OCI-LY3 (cell line): ENCODE measurements at regions not wholly inside any gene's neighbourhood (a gene's known extent, or its start where the extent isn't known, plus 50 kb on each side); places are given as distances from the start of the nearest gene placed in this dataset.
"Not testable (repeated sequence)": the region's sequence is repeated elsewhere in the genome, so short reads cannot be mapped to it uniquely, and the experiment has no call there.

Experiments used
- H2AFZ ChIP-seq: fragments of 200-600, 300-600 bp; shearing (Covaris generic); 2 replicates; pipeline ENCODE4 v1.6.0; 2014; ENCODE audit warnings: antibody characterized with exemption, low read depth, low read length
- H3K27ac ChIP-seq: fragments of 200-600, 300-600 bp; sonication (generic); 2 replicates; pipeline ENCODE4 v1.5.1; 2014; ENCODE audit warnings: mild to moderate bottlenecking, low read length, moderate library complexity, mixed read lengths
- H3K27me3 ChIP-seq: fragments of 200-600, 300-600 bp; sonication (generic); 2 replicates; pipeline ENCODE4 v1.6.1; 2014; ENCODE audit warnings: low read depth, low read length, mixed read lengths
- H3K36me3 ChIP-seq: fragments of 200-600, 300-600 bp; sonication (generic); replicated peaks from 2 replicates; pipeline ENCODE3; 2014; ENCODE audit warnings: low read depth, low read length, mixed read lengths
- H3K4me1 ChIP-seq: fragments of 300-600, 200-600 bp; sonication (generic); 2 replicates; pipeline ENCODE4 v1.6.1; 2014; ENCODE audit warnings: low read length, mixed read lengths
- H3K4me2 ChIP-seq: fragments of 200-600, 300-600 bp; sonication (generic); 2 replicates; pipeline ENCODE4 v1.6.1; 2014; ENCODE audit warnings: low read length, mixed read lengths
- H3K4me3 ChIP-seq: fragments of 300-600, 200-600 bp; sonication (generic); 2 replicates; pipeline ENCODE4 v1.5.1; 2014; ENCODE audit warnings: antibody characterized with exemption, mild to moderate bottlenecking, low read length, moderate library complexity
- H3K79me2 ChIP-seq: fragments of 300-600, 200-600 bp; shearing (Covaris generic); 2 replicates; pipeline ENCODE4 v1.6.1; 2014; ENCODE audit warnings: mild to moderate bottlenecking, low read length, mixed read lengths
- H3K9ac ChIP-seq: fragments of 300-600, 200-600 bp; shearing (Covaris generic); 2 replicates; pipeline ENCODE4 v1.6.0; 2014; ENCODE audit warnings: mild to moderate bottlenecking, low read length, moderate library complexity
- H3K9me3 ChIP-seq: fragments of 200-600, 300-600 bp; shearing (Covaris generic); 2 replicates; pipeline ENCODE4 v1.6.1; 2014; ENCODE audit warnings: low read length, mixed read lengths; ENCODE audit not compliant: insufficient read depth
- H4K20me1 ChIP-seq: fragments of 200-600, 300-600 bp; sonication (generic); 2 replicates; pipeline ENCODE4 v1.6.1; 2016; ENCODE audit warnings: low read length, mixed read lengths; ENCODE audit not compliant: insufficient read depth
- CTCF ChIP-seq: fragments of 200-600, 300-600 bp; sonication (generic); IDR thresholded peaks from 2 replicates; pipeline ENCODE4 v1.5.1; 2014; ENCODE audit warnings: antibody characterized with exemption, low read length, low read depth
- EZH2phosphoT487 ChIP-seq: fragments of 200-600 bp; shearing (Covaris generic); IDR thresholded peaks from 2 replicates; pipeline ENCODE4 v1.6.1; 2018; ENCODE audit warnings: antibody characterized with exemption, mixed run types, low read depth

- Histone ChIP-seq H3K9me3 (no peaks in the 10 kb centered on the region), H3K27ac (no peak overlapping the region), H3K4me3 (no peak overlapping the region), H3K4me1 (no peaks in the 10 kb centered on the region), H3K79me2 (no peaks in the 10 kb centered on the region), H3K27me3 (no peaks in the 10 kb centered on the region), H3K9ac (no peak overlapping the region), H4K20me1 (no peaks in the 10 kb centered on the region), H3K36me3 (no peaks in the 10 kb centered on the region), H3K4me2 (no peak overlapping the region), H2AFZ (no peak overlapping the region)
- TF ChIP-seq CTCF (no peak), EZH2phosphoT487 (no peak)
Observed at GRCh38 chrX:96578781-96579180, 105.9 kb upstream of the DIAPH2 start.

- H3K79me2 ChIP-seq = no peaks in the 10 kb centered on the region
- H3K4me2 ChIP-seq = no peak overlapping the region
- H3K9me3 ChIP-seq = no peaks in the 10 kb centered on the region
- H4K20me1 ChIP-seq = no peaks in the 10 kb centered on the region
- no peak overlapping the region for H3K27ac ChIP-seq
- H3K4me3 ChIP-seq = no peak overlapping the region
- no peak overlapping the region for H3K9ac ChIP-seq
- TF ChIP-seq CTCF (no peak), EZH2phosphoT487 (no peak)
- H3K36me3 ChIP-seq = no peaks in the 10 kb centered on the region
- no peaks in the 10 kb centered on the region for H3K4me1 ChIP-seq
- H3K27me3 ChIP-seq = no peaks in the 10 kb centered on the region
- no peak overlapping the region for H2AFZ ChIP-seq
Observed at GRCh38 chrX:96579252-96579651, 105.4 kb upstream of the DIAPH2 start.

- Histone ChIP-seq H4K20me1 (no peaks in the 10 kb centered on the region), H3K9ac (no peak overlapping the region), H3K27ac (no peak overlapping the region), H3K36me3 (no peaks in the 10 kb centered on the region), H3K27me3 (no peaks in the 10 kb centered on the region), H3K4me2 (no peak overlapping the region), H3K4me3 (no peak overlapping the region), H3K79me2 (no peaks in the 10 kb centered on the region), H3K4me1 (no peaks in the 10 kb centered on the region), H3K9me3 (no peaks in the 10 kb centered on the region), H2AFZ (no peak overlapping the region)
- TF ChIP-seq EZH2phosphoT487 (no peak), CTCF (no peak)
Observed at GRCh38 chrX:96590403-96590802, 94.2 kb upstream of the DIAPH2 start.

GRCh38 chrX:96591421-96591820, 93.2 kb upstream of the DIAPH2 start:
- Histone ChIP-seq H2AFZ (no peak overlapping the region), H3K4me1 (no peaks in the 10 kb centered on the region), H4K20me1 (no peaks in the 10 kb centered on the region), H3K36me3 (no peaks in the 10 kb centered on the region), H3K79me2 (no peaks in the 10 kb centered on the region), H3K27me3 (no peaks in the 10 kb centered on the region), H3K4me2 (no peak overlapping the region), H3K9ac (no peak overlapping the region), H3K9me3 (no peaks in the 10 kb centered on the region), H3K27ac (no peak overlapping the region), H3K4me3 (no peak overlapping the region)
- TF ChIP-seq EZH2phosphoT487 (no peak), CTCF (no peak)

- not testable (repeated sequence) for H3K27me3 ChIP-seq, H3K9ac ChIP-seq, H2AFZ ChIP-seq, H4K20me1 ChIP-seq, H3K4me2 ChIP-seq, H3K27ac ChIP-seq, H3K4me3 ChIP-seq, H3K36me3 ChIP-seq, H3K4me1 ChIP-seq, H3K79me2 ChIP-seq, H3K9me3 ChIP-seq
Observed at GRCh38 chrX:96597847-96598246, 86.8 kb upstream of the DIAPH2 start.
